ENCODE measurements at regions not wholly inside any gene's neighbourhood (a gene's known extent, or its start where the extent isn't known, plus 50 kb on each side); places are given as distances from the start of the nearest gene placed in this dataset.

DNA sequence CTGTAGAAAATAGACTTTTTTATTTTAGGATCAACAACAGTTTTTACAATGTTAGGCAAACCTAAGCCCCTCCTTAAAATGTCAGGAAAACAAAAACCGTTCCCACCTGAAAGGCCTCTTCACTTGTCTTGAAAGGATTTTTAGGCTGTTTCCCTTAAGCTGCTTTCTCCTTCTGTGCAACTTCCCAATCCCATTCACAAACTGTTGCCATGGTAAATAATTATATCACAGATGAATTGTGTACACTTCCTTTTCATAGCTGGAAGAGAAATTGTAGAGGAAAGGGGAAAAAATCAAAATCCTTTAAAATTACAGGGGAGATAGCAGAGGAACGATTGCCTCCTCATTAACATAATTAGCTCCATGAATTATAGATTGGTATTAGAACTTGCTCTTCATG is 1488.0 kb upstream of the CELF4 start:
- no peak for DNase-seq (ENCODE audit: low spot score)
- POLR2A ChIA-PET, result no interaction called here
- no peaks in the 10 kb centered on the region for H3K9me3 ChIP-seq (ENCODE audit: low read length)
- intact Hi-C loops (cut with micrococcal nuclease; ENCODE audit: unreplicated experiment), result no loop called here
- no peak overlapping the region for H3K27ac ChIP-seq (ENCODE audit: low read depth, low read length, poor library complexity, severe bottlenecking)
- no peak for TF ChIP-seq EZH2phosphoT487 (IDR thresholded peaks at IDR 0.05; ENCODE audit: borderline replicate concordance, low read depth, low read length)
- TF ChIP-seq, protein P1, sequence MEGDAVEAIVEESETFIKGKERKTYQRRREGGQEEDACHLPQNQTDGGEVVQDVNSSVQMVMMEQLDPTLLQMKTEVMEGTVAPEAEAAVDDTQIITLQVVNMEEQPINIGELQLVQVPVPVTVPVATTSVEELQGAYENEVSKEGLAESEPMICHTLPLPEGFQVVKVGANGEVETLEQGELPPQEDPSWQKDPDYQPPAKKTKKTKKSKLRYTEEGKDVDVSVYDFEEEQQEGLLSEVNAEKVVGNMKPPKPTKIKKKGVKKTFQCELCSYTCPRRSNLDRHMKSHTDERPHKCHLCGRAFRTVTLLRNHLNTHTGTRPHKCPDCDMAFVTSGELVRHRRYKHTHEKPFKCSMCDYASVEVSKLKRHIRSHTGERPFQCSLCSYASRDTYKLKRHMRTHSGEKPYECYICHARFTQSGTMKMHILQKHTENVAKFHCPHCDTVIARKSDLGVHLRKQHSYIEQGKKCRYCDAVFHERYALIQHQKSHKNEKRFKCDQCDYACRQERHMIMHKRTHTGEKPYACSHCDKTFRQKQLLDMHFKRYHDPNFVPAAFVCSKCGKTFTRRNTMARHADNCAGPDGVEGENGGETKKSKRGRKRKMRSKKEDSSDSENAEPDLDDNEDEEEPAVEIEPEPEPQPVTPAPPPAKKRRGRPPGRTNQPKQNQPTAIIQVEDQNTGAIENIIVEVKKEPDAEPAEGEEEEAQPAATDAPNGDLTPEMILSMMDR (conservative IDR thresholded peaks at IDR 0.05; ENCODE audit: low read length), result no peak
- no peaks in the 10 kb centered on the region for H3K79me2 ChIP-seq (ENCODE audit: insufficient read depth, low read depth, low read length)
- no peaks in the 10 kb centered on the region for H3K9me2 ChIP-seq (ENCODE audit: insufficient read depth, low read length)
- H3K4me3 ChIP-seq (ENCODE audit: low read depth, low read length, poor library complexity, severe bottlenecking), result no peak overlapping the region
- H2AFZ ChIP-seq (ENCODE audit: low read length), result no peak overlapping the region
- CTCF ChIA-PET (ENCODE audit: unreplicated experiment), result no interaction called here
- H3K4me1 ChIP-seq (ENCODE audit: insufficient read depth, low read length, poor library complexity, severe bottlenecking), result no peaks in the 10 kb centered on the region
- H4K20me1 ChIP-seq (ENCODE audit: insufficient read depth, low read length), result no peaks in the 10 kb centered on the region
- H3K4me2 ChIP-seq (ENCODE audit: low read length), result no peak overlapping the region
- no peaks in the 10 kb centered on the region for H3K36me3 ChIP-seq (ENCODE audit: insufficient read depth, low read length)
- no TSS peak for BruUV-seq (replicated peaks)

DNA sequence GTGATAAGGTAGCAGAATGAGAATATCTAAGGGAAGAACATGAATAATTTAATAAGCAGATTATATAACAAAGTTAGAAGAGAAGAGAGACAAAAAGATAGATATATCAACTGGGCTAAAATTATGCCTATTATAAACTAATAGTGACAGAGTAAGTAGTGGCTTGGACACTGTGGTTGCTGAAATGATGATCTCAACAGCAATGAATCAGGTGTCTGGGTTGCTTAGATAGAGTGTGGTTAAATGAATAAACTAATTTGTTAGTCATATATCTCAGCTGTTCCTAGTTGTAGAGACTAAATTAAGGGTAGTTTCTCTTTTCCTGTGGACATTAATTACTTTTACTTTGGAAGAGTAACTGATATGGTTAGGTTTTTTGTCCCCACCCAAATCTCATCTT is 1485.4 kb upstream of the CELF4 start:
- DNase-seq (ENCODE audit: low spot score), result no peak
- POLR2A ChIA-PET, result no interaction called here
- no peak for TF ChIP-seq EZH2phosphoT487 (IDR thresholded peaks at IDR 0.05; ENCODE audit: borderline replicate concordance, low read depth, low read length)
- TF ChIP-seq, protein P1 (conservative IDR thresholded peaks at IDR 0.05; ENCODE audit: low read length), result no peak
- no peaks in the 10 kb centered on the region for H3K4me1 ChIP-seq (ENCODE audit: insufficient read depth, low read length, poor library complexity, severe bottlenecking)
- H3K9me2 ChIP-seq (ENCODE audit: insufficient read depth, low read length), result no peaks in the 10 kb centered on the region
- H3K4me2 ChIP-seq (ENCODE audit: low read length), result no peak overlapping the region
- no peak overlapping the region for H3K27ac ChIP-seq (ENCODE audit: low read depth, low read length, poor library complexity, severe bottlenecking)
- intact Hi-C loops (cut with micrococcal nuclease; ENCODE audit: unreplicated experiment), result no loop called here
- H3K4me3 ChIP-seq (ENCODE audit: low read depth, low read length, poor library complexity, severe bottlenecking), result no peak overlapping the region
- no peaks in the 10 kb centered on the region for H3K36me3 ChIP-seq (ENCODE audit: insufficient read depth, low read length)
- CTCF ChIA-PET (ENCODE audit: unreplicated experiment), result no interaction called here
- H2AFZ ChIP-seq (ENCODE audit: low read length), result no peak overlapping the region
- no peaks in the 10 kb centered on the region for H4K20me1 ChIP-seq (ENCODE audit: insufficient read depth, low read length)
- no peaks in the 10 kb centered on the region for H3K9me3 ChIP-seq (ENCODE audit: low read length)
- BruUV-seq (replicated peaks), result no TSS peak
- no peaks in the 10 kb centered on the region for H3K79me2 ChIP-seq (ENCODE audit: insufficient read depth, low read depth, low read length)

DNA sequence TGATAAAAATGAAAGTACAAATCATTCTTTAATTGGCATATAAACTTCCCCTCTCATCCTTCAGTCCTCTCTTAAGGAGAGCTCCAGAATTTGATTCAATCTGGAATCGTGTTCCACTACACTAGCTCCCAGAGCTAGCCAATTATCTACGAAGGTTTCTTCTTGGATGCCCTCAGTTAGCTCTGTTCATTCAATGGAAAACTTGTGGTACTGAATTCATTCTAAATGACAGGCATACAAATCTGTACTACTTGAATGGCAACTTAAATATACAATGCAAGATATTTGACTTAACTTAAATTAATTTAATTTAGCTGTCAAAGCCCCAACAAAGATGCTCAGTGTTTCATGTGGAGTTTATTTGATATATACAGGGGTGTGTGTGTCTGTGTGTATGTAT is 1474.2 kb upstream of the CELF4 start:
- ChIA-PET POLR2A (no interaction called here), CTCF (ENCODE audit: unreplicated experiment) (no interaction called here)
- no peak overlapping the region for H3K4me2 ChIP-seq (ENCODE audit: low read length)
- DNase-seq (ENCODE audit: low spot score), result no peak
- H3K36me3 ChIP-seq (ENCODE audit: insufficient read depth, low read length), result no peaks in the 10 kb centered on the region
- no peaks in the 10 kb centered on the region for H3K9me3 ChIP-seq (ENCODE audit: low read length)
- H3K79me2 ChIP-seq (ENCODE audit: insufficient read depth, low read depth, low read length), result no peaks in the 10 kb centered on the region
- H3K27ac ChIP-seq (ENCODE audit: low read depth, low read length, poor library complexity, severe bottlenecking), result no peak overlapping the region
- no peak overlapping the region for H3K4me3 ChIP-seq (ENCODE audit: low read depth, low read length, poor library complexity, severe bottlenecking)
- intact Hi-C loops (cut with micrococcal nuclease; ENCODE audit: unreplicated experiment), result no loop called here
- no peaks in the 10 kb centered on the region for H4K20me1 ChIP-seq (ENCODE audit: insufficient read depth, low read length)
- no peak for TF ChIP-seq EZH2phosphoT487 (IDR thresholded peaks at IDR 0.05; ENCODE audit: borderline replicate concordance, low read depth, low read length)
- H2AFZ ChIP-seq (ENCODE audit: low read length), result no peak overlapping the region
- H3K9me2 ChIP-seq (ENCODE audit: insufficient read depth, low read length), result no peaks in the 10 kb centered on the region
- no TSS peak for BruUV-seq (replicated peaks)
- H3K4me1 ChIP-seq (ENCODE audit: insufficient read depth, low read length, poor library complexity, severe bottlenecking), result no peaks in the 10 kb centered on the region
